ENCODE measurements at regions not wholly inside any gene's neighbourhood (a gene's known extent, or its start where the extent isn't known, plus 50 kb on each side); places are given as distances from the start of the nearest gene placed in this dataset.

DNA sequence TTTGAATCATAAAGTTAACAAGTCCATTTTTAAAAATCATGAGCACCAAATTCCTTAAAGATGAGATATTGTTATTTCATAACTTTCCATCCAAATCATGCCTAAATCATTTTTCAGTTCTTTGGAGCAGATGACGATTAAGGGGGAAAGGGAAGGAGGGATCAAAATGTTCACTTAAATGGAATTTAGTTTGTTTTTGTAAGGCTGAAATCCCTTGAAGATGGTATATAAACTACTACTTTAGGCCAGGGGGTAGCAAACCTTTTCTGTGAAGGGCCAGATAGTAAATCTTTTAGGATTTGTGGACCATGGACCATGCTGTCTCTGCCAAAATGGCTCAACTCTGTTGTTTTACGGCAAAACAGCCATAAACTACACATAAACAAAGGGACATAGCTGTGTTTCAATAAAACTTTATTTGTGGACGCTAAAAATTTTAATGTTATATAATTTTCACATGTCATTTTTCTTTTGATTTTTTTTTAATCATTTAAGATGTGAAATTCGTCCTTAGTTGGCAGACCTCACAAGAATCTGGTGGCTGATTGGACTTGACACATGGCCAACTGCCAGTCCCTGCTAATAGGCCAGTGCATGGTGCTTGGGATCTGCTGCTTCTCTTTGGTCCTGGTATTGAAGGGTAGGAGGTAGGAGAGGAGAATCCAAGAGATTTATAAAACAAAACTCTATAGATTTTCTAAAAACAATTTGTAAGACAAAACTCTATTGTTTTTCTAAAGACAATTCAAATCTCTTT is 52.0 kb upstream of the RTN4 start:
- no peak for TF ChIP-seq ZFX (IDR thresholded peaks at IDR 0.05)
- TF ChIP-seq, protein P1, sequence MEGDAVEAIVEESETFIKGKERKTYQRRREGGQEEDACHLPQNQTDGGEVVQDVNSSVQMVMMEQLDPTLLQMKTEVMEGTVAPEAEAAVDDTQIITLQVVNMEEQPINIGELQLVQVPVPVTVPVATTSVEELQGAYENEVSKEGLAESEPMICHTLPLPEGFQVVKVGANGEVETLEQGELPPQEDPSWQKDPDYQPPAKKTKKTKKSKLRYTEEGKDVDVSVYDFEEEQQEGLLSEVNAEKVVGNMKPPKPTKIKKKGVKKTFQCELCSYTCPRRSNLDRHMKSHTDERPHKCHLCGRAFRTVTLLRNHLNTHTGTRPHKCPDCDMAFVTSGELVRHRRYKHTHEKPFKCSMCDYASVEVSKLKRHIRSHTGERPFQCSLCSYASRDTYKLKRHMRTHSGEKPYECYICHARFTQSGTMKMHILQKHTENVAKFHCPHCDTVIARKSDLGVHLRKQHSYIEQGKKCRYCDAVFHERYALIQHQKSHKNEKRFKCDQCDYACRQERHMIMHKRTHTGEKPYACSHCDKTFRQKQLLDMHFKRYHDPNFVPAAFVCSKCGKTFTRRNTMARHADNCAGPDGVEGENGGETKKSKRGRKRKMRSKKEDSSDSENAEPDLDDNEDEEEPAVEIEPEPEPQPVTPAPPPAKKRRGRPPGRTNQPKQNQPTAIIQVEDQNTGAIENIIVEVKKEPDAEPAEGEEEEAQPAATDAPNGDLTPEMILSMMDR (conservative IDR thresholded peaks at IDR 0.05) = no peak
